COLO668 (cell line): ENCODE measurements at regions not wholly inside any gene's neighbourhood (a gene's known extent, or its start where the extent isn't known, plus 50 kb on each side); places are given as distances from the start of the nearest gene placed in this dataset.

Experiments used
- DNase-seq: peaks from one replicate; lab custom pipeline; 2025; ENCODE audit not compliant: unreplicated experiment; lab: John Stamatoyannopoulos, UW

DNA sequence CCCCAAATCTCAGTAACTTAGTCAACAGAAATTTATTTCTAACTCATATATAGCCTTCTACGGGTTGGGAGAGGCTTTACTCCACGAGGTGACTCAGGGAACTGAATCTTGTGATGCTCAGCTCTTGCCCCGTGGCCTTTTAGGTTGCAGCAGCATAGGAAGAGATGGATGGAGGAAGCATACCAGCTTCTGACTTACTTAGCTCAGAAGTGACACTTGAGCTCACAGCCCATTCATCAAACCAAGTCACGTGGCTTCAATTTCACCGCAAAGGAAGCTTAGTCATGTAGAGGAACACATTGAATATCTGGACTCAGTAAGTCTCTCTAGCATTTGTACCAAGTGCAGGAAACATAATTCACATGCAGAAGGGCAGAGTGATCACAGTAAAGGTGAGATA, 124.1 kb upstream of the KCNN2 start:
- no peak for DNase-seq

DNA sequence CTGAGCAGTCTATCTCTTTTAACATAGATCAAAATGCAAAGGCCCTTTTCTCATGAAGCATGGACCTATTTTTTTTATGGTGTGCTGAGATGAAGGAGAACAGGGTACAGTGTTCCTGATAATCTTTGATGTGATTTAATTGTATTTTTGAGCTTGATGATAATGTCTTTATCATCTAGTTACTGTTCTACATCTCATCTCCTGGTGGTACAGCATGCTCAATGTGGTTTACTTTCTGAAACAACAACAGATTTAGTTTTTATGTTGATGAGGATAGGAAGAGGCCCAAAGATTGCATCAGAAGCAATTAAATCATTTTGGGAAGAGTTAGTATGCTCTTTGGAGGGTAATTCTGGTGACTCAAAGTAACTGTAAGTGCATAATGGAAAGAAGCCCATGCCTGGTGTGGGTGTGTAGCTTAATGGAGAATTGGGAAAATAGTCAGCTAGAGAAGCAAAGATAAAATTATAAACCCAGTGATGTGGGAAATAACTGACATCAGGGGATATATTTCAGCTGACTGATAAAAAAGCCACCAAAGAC, 123.0 kb upstream of the KCNN2 start:
- no peak for DNase-seq

DNA sequence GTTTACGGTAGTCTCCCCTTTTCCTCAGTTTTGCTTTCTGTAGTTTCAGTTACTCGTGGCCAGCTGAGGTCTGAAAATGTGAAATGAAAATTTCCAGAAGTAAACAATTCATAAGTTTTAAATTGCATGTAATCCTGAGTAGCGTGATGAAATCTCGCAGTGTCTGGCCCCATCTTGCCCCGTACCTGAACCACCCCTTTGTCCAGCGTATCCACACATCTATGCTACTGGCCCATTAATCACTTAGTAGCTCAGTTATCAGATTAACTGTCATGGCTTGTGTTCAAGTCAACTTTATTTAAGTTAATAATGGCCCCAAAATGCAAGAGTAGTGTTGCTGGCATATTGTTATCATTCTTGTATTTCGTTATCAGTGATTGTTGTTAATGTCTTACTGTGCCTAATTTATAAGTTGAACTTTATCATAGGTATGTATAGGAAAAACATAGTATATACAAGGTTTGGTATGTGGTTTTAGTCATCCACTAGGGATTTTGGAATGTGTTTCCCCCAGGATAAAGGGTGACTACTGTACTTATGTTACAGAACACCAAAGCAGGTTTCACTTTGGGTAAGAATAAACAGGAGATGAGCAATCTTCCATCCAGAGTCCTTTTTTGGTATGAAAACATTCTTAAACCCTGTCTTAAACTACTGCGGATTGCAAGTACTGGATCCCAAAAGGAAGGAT, 118.4 kb upstream of the KCNN2 start:
- DNase-seq: no peak

DNA sequence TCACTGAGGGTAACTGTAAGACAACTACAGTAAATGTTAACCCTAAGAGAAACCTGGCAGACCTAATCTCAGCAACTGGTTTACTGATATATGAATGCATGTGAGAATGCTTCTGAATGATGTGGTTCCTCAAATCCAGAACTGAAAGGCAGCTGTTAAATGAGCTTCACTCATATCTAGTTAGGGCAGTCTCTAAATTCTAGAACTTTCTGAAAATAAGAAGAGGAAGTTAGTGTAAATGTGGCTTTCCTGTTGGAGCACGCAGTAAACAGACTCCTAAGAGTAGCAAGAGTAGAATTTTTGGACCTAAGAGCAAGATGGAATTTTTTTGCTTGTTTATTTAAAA, 117.9 kb upstream of the KCNN2 start:
- no peak for DNase-seq

DNA sequence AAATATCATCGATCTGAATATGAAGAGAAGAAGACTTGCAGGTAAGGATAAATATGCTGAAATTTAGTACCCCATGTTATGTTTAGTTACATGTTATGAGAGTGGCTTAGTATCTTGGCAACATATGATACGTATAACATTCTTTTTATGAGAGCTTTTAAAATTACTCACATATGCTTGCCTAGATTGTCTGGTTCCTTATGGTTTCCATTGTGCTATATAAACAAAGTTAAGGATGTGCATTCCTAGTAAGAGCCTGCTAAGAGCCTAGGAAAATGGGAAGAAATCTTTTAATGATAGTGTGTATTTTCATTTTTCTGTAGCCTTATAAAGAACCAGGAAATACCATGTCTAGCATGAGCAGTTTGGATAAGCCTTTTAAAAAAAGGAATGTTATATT, 112.0 kb upstream of the KCNN2 start:
- no peak for DNase-seq

DNA sequence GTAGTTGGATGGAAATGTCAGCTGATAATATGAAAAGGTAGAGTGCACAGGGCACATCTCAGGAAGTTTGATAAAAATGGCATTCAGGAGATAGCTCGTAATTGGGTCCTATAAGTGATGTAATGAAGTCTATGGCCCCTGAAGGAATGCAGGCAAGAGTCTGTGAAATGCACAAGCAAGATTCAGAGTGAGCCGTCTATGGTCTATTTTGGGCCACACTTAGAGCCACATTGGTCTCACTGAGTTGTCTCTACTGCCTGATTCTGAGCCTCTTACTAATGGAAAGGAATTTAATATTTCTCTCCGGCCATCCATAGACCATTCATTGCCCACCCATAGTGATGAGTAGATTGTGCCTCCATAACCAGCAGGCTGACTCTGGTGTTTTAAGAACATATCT, 111.3 kb upstream of the KCNN2 start:
- no peak for DNase-seq

DNA sequence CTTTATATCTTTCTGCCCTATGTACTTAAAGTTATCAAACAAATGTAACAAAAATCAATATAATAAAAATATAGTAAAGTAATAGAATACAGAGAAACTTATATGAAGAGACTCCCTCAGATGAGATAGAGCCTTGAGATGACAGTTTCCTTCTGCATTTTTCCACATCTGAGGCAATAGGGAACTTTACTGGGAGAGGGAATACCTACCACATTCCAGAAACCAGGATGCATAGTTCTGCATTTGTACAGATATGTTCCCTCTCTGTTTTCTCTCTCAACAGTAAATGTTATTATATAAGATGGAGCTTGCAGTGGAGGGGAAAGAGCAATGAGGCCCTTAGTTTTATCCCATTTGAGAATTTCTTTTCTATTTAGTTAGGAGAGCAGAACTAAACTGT, 109.6 kb upstream of the KCNN2 start:
- no peak for DNase-seq

DNA sequence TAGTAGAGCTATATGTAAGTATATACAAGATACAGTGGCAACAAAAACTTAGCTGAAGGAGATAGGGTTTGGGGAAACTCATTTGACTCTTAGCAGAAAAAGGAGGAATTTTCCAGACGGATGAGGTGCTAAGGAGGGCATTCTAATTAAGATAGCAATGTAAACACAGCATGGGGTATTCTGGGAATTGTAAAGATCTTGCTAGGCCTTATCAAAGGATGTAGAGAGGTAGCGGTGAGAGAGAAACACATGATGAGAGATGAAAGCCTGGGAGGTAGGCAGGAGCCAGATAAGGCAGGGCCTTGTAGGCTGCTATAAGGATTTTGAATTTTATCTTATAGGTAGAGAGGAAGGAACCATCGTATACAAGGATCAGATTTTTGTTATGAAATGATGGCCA, 106.6 kb upstream of the KCNN2 start:
- no peak for DNase-seq

DNA sequence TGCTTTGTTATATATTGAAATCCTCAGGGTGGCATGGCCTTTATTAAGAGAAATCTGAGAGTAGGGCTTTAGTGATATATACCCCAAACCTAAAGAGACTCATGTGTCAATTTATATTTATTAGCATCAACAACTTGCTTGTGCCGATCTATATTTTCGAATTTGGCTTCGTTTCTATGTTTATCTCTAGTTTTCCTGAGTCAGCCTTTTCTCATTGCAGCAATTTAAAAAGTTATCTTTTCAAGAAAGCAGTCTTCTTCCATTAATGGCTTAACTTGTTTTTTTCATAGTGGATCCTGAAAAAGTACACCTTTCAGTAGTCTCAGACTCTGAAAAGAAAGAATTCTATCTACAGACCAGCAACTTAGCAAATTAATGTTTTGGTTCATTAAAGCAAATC, 99.9 kb upstream of the KCNN2 start:
- DNase-seq: no peak

DNA sequence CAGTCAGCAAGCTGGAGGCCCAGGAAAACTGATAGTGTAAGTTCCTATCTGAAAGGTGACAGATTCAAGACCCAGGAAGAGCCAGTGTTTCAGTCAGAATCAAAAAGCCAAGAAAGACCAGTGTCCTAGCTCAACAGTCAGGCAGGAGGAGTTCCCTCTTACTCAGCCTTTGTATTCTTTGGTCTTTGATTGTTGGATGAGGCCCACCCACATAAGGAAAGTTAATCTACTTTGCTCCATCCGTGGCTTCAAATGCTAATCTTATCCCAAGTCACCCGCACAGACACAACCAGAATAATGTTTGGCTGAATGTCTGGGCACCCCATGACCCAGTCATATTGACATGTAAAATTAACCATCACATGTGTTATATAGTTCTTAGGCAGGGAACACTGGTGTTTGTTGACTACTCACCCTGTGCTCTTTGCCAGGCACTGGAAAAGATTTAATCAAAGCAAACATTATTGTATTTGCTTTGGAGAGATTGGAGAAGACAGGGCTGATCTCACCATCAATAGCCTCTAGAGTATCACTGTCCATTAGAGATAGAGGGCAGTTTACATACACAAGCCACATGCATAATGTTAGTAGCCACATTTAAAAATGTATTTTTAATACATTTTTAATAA, 96.3 kb upstream of the KCNN2 start:
- DNase-seq: no peak

DNA sequence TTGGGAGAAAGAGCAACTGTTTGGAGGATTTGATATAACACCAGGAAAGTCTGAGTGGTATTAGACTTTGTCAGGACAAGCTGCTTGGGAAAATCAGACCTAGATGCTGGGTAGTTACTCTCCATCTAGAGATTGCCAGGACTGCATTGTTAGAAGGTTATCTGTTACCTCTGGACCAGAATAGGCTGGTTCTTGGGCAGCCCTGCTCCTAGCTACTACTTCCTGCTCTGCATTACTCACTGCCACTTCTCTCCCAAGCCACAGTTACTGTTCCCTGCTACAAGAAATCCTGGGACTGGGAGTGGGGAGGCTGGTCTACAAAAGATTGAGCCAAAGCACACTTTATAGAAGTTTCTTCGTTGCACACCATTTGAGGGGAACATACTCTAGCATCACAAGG, 95.5 kb upstream of the KCNN2 start:
- no peak for DNase-seq

DNA sequence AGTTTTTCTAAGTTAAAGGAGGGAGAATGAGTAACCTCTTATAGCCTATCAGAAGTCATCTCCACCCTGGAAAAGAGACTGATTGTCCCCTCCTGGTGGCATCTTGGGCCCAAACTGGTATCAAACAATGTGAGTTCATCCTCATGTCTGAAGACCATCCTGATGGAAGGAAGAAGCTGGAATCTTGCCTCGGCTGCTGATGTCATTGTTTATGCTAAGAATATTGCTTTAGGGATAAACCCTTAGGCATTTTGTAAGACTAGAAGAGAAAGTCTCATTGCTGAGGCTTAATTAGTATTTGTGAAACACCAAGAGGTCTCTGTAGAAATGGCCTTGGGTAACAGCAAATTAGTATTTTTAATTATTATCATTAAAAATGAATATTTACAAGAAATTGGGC, 65.7 kb upstream of the KCNN2 start:
- no peak for DNase-seq

DNA sequence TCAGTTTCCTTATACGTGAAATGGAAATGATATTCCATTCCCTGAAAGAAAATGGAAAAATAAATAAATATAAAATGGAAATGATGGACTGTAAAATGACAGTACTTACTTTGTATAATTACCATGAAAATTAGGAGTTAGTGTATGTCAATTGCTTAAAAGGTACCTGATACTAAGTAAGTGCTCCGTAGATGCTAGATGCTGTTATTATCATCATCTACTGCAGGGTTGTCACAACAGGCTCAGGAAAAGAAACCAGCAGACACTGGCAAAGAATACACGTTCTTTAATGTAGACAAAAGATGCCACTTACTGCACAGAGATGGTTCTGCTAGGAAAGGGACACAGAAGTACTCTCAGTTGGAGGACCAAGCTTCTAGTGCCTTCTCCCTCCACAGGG, 64.0 kb upstream of the KCNN2 start:
- DNase-seq: no peak

DNA sequence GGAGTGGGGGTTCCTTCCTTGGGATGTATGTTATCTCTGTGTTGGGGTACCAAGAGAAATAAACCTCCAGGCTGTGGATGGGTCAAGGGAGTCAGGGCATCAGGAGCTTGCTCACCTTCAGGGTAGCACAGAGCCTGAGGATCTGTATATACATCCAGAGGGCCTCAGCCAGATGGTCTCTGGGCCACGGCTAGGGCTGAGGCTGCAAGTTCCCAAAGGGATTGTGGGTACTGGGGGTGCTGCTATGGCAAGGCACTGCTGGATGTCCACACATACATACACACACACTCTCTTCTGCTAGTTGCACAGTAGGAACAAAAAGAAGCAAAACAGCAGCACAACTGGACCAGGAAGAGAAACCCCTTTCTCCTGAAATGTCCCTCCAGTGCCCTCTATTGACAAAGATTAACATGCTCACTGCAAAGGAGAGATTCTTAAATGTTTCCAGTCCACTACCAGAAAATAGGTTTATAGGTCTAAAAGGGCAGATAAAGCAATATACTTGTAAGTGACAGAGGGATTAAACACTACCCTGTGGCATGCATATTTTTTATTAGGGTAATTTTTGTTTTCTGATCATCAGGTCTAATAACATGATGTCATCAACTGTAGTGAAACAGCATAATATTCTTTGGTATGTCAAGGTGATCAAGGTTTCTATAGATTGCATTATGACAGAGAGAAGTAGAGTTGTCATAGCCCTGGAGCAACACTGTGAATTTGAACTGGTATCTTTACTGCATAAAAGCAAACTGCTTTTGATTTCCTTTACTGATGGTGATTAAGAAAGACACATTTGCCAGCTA, 56.3 kb upstream of the KCNN2 start:
- no peak for DNase-seq

DNA sequence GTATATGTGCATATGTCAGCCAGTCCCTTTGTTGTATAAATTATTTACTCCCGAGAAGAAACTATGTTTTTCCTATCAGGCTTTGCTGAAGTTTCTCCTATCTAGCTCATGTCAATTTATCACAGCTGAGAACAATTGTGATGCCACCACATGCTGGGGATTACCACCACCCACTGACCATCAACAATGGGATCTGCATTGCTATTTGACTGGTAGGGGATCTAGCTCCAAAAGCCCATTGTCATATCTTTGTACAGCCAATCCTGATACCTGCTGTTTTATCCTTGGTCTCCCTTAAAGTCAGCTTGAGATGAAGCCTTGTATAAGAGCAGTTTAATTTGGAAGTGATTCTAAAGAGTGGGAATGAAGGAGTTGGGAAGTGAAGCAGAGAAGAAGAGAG, 53.9 kb upstream of the KCNN2 start:
- DNase-seq: no peak

DNA sequence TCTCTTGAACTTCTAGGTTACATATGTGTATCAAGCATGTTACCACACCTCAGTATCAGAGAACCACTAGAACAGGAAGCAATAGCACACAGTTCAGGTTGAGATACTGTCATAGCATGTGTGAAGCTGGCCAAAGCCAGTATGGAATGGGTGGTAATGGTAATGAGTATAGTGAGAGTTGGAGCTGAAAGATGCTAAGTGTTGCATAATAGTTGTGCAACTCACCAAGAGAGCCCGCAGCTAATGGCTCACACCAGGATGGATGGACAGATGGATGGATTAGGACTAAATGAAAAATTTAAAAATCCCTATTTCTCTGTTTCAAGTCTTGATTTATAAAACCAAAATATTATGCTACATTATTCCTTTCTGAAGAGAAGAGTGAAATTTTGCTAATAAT, 53.4 kb upstream of the KCNN2 start:
- DNase-seq: no peak

DNA sequence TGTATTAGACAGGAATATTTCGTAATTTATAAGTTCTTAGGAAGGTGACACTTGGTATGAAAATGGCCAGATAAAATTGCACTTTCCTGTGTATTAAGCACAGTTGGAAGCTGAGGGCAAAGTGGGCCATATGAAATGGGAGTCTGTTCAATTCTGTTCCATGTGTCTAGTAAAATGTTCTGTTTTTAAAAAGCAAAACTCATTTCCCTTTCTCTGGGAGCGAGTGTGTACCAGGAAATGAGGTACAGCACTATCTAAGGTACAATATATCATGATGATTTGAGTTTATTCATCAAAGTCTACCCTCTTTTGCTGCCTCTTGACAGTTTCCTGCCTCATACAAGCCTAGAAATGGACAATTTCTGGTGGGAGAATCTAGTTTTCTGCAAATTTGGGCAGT, 51.2 kb upstream of the KCNN2 start:
- DNase-seq: no peak

DNA sequence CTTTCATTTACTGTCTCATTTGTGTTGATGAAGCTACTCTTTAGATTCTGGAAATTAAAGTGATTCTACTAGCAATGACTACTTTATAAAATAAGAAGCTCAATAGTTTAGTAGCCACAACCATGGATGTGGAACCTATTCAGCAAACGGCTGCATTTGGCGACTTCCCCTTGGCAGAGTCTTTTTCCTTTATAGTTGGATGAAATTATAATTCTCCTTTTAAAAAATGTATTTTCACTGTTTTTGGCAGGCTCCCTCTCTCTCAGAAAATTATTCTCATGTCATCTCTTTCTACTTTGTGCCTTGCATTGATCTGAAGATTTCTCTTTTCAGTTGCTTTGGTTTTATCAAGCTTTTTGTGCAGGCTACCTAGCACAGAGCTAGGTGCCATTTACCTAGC, 50.6 kb upstream of the KCNN2 start:
- DNase-seq: no peak

DNA sequence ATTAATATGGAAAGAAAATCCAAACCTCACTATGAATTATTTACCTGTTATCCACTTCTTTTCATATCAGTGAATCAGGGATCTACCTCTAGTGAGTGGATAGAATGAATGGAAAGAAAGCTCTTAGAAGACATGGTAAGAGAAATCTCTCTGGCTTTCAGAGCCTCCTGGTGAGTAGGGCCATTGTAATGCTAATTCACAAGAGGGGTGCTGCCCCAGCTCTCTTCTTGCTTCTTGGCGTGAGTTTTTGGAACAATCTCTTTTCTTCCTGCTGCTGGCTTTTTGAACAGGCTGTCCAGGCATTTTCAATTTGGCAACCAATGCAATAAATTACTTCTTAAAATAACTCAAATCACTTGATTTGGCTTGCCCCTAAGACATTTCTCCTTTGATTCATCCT, 49.9 kb upstream of the KCNN2 start:
- no peak for DNase-seq
